CD4-positive, alpha-beta T cell treated with Interleukin-6 at 100 ng/mL for 8 hours (primary cell): ENCODE measurements at regions not wholly inside any gene's neighbourhood (a gene's known extent, or its start where the extent isn't known, plus 50 kb on each side); places are given as distances from the start of the nearest gene placed in this dataset.

Experiments
- DNase-seq: peaks from one replicate; pipeline ENCODE4 v3.0.0-alpha.2; 2020; ENCODE audit warnings: mixed read lengths, low spot score

GRCh38 chr5:175388531-175388930 is 55.5 kb downstream of the DRD1 start:
- no peak for DNase-seq

- no peak for DNase-seq
Observed at GRCh38 chr5:175387144-175387543, 56.8 kb downstream of the DRD1 start.

DNA sequence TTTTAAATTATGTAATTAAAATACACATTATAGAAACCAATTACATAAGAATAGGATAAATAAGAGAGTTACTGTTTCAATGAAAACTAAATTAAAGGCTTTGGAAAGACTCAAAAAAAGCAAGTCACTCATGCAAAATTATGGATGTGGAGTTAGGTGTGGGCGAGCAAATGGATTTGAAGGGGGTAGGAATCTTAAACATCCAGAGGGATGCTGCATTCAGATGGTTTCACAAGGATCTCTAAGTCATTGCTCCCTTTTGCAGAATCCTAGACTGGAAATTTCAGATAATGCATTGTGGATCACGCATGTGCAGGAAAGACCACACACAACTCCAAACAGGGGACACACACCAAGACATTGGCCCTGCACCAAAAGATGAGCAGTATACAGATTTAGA is 57.5 kb downstream of the DRD1 start:
- DNase-seq: no peak

- DNase-seq: no peak
Observed at GRCh38 chr5:175385691-175386362, 58.2 kb downstream of the DRD1 start.

- no peak for DNase-seq
Observed at GRCh38 chr5:175384724-175385552, 59.0 kb downstream of the DRD1 start.

DNA sequence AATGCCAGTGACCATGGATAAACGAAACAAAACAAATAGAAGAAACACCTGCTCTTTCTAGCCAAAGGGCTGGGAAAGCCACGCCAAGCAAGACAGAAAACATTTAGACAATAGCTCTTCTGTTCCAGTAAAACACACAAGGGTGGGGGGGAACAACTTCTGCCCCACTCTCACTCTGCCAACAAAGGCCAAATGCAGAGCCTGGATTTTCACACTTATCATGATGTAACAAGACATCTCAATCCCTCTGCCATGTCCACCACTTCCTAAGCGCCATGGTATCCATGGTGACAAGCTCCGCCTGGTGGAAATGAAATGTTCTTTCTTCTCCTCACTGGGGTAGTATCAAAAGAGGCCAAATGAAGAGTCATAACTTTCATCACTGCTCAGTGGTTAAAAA is 60.6 kb downstream of the DRD1 start:
- no peak for DNase-seq

DNA sequence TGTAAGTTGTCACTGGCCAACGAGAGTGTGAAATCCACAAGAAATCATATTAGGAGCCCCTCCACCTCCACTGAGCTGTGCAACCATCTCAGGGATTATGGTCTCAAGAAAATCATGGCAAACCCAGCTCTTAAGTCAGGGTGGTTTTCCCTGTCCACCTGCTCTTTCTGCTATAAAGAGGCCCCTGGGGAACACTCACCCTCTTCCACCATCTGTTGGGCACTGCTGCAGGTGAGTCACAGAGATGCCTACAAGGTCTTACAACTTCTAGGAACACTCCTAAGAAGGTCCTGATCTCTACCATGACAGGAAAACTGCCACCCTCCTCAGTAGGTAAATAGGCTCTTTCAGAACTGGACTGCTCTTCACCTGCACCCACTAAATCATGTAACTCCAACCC is 61.8 kb downstream of the DRD1 start:
- DNase-seq: no peak

DNA sequence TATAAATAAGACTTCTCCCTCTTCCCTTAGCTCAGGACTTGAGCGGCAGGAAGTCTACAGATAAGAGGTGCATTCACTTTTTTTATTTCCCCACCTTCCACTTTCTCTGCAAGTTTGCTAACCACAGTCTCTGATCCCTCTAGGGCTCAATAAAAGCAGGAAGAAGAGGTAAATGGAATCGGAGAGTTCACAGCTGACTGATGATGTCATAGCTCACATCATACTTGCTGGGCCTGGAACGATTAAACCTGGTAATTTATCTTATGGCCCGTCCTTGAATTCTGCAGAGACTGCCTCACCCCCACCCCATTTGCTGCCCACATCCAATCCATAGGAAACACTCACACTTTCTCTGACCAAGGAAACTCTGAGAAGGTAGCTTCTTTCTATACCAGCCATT is 62.9 kb downstream of the DRD1 start:
- DNase-seq: no peak

GRCh38 chr5:175380701-175381100 is 63.3 kb downstream of the DRD1 start:
- no peak for DNase-seq

DNA sequence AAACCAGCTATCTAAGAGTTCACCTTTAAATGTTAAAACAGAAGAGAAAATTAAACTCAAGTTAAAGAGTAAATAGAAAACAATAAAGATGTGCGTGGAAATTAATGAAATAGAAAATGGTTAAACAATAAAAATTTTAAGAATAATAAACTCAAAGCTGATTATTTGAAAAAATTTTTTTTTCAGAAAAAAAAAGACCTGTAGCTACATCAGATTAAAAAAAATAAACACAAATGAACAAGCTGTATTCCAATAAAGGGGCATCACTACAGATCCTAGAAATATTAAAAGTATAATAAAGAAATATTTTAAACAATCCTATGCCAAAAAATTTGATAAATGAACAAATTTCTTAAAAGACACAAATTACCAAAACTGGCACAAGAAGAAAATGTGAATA is 64.1 kb downstream of the DRD1 start:
- DNase-seq: no peak

GRCh38 chr5:175378444-175379028 is 65.4 kb downstream of the DRD1 start:
- DNase-seq: no peak

DNA sequence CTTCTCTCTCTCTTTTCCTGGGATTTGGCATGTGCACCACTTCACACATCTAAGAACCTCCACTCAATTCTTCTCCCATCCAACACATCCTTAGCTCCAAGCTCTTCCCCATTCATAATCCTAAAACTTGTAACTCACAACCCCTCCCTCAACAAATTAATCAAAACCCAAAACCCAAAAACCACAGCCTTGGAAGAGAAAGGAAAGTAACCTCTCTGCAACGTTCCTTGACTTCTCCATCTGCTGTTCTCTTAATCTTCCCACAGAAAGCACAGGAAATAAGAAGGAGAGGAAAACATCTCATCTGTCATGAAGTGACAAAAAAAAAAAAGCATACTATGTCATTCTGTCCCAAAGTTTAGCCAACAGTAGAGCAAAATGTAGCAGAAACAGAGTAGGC is 66.2 kb downstream of the DRD1 start:
- DNase-seq: no peak

DNA sequence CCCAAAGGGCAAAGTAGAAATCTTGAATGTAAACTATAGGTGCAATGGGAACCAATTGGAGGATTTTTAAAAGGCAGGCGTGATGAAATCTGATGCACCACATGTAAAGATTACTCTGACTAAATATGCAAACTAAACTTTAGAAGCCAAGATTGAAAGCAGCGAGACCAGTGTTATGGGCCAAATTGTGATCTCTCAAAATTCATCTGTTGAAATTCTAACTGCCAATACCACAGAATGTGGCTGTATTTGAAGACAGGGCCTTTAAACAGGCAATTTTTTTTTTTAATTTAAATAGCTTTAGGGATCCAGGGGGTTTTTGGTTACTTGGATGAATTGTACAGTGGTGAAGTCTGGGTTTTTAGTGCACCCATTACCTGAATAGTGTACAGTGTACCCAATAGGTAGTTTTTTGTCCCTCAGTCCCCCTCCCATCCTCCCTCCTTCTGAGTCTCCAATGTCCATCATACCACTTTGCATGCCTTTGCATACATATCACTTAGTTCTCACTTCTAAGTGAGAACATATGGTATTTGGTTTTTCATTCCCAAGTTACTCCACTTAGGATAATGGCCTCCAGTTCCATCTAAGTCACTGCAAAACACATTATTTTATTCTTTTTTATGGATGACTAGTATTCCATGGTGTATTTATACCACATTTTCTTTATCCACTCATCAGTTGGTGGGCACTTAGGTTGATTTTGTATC is 69.7 kb downstream of the DRD1 start:
- DNase-seq: no peak

- DNase-seq: no peak
Observed at GRCh38 chr5:175365866-175366265, 78.1 kb downstream of the DRD1 start.

DNA sequence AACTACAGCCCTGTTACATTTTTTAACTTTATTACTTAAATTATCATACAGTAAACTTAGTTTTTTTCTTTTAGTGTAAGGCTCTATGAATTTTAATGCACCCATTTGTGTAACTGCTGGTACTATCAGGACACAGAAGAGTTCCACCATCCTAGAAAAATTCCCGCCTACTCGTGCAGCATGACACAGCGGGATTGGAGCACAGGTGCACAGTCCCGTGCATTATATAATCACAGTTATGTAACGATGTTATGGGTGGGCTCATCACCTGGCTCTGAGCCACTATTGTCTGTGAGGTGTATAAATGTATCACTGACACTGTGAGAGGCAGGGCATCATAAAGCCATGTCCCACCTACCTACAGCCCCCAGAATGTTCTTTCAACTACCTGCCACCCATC is 80.7 kb downstream of the DRD1 start:
- no peak for DNase-seq

DNA sequence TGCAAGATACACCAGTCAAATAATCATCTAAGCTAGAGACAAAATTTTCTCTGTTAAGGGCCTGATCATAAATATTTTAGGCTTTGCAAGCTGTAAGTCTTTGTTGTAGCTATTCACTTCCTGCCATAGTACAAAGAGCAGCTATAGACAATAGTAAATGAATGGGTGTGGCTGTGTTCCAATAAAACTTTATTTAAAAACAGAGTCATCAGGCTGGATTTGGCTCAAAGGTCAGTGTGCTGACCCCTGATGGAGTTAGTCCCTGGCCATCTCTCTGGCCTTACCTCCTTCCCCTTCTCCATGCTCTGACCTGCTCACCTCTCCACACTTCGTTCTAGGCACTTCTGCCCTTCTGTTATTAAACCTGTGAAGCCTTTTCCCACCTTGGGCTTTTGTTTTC is 86.0 kb downstream of the DRD1 start:
- no peak for DNase-seq

- no peak for DNase-seq
Observed at GRCh38 chr5:175356428-175356827, 87.6 kb downstream of the DRD1 start.

- no peak for DNase-seq
Observed at GRCh38 chr5:175354964-175355363, 89.0 kb downstream of the DRD1 start.

DNA sequence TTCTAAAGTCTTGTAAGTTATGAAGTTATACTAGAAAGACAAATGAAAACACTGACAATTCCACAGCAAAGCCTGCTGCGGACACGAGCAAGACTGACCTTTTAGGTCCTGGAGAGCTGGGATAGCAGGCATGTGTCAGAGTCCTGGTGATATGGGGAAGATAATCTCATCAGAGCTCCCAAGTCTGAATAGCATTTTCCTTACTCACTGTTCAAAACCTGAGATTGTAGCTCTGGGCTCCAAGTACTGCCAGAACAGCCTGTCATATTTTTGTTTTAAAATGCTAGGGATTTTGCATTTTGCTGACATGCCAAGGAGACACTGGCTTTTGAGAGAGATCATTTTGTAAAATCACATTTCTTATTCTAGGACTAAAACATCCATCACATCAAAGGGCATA is 90.1 kb downstream of the DRD1 start:
- DNase-seq: no peak

DNA sequence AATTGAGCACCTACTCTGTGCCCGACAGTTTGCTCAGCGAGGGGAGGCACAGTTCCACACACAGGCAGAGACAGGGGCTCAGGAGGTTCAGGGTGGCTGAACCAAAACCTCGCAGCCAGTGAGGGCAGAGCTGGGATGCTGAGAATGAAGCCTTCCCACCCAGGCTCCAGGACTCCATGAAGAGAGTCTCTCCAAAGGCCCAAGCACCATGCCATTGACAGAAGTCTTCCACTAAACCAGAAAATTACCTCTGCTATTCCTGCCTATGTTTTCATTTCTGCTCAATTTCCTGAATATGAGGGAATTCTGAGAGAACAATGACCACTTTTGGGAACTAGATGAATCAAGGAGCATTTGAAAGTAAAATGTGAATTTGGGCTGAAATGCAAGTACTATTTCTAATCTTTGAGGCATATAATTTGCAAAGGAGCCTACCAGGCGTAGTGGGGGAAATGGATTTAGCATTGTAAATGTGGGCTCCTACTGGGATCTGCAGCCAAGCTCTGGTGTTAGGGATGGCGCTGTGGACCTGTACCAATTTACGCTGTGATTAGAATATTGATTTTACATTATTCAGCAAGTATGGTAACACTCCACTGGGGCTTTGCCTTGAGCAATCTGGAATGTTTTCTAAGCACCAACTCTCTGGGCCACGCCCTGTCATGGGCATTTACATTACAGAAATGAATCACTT is 91.9 kb downstream of the DRD1 start:
- no peak for DNase-seq

DNA sequence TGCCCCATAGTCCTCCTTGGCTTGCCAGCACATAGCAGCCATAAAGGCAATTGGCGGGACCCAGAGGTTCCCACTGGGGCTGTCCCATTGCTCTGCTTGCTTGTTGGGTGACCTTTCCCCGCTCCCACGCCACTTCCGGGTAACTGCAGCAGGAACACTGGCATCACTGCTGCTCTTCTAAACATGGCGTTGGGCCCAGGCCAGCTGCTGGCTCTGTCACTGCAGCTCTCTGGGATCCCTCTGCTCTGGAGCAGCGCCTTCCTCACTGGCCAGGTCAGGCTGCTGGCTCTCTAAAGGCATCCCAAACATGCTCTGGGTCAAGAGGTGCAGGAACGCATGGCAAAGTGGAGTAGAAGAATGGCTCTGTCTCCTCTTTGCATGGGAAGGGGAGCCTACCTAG is 92.9 kb downstream of the DRD1 start:
- no peak for DNase-seq

- no peak for DNase-seq
Observed at GRCh38 chr5:175347931-175348330, 96.1 kb downstream of the DRD1 start.
